Neural cell (in vitro differentiated cells): ENCODE measurements at regions not wholly inside any gene's neighbourhood (a gene's known extent, or its start where the extent isn't known, plus 50 kb on each side); places are given as distances from the start of the nearest gene placed in this dataset.

Experiments used
- EP300 ChIP-seq: fragments of 450-650 bp; conservative IDR thresholded peaks from 2 replicates; pipeline ENCODE4 v1.6.1; 2014; ENCODE audit warnings: antibody characterized with exemption, mild to moderate bottlenecking, moderate library complexity; ENCODE audit not compliant: poor library complexity, severe bottlenecking
- EZH2 ChIP-seq: fragments of 200-600, 300-800 bp; shearing (Covaris generic), sonication (generic); IDR thresholded peaks from 2 replicates; pipeline ENCODE4 v1.6.1; 2014; ENCODE audit warnings: antibody characterized with exemption, low read length, borderline replicate concordance, mild to moderate bottlenecking; ENCODE audit not compliant: insufficient read depth, poor library complexity, severe bottlenecking
- POLR2AphosphoS5 ChIP-seq: IDR thresholded peaks from 2 replicates; pipeline ENCODE4 v1.6.1; 2012
- RAD21 ChIP-seq: fragments of 450-650 bp; conservative IDR thresholded peaks from 2 replicates; pipeline ENCODE4 v1.6.1; 2014; ENCODE audit warnings: antibody characterized with exemption, mild to moderate bottlenecking, moderate library complexity
- REST ChIP-seq: IDR thresholded peaks from 2 replicates; pipeline ENCODE4 v1.6.1; 2012; ENCODE audit warnings: borderline replicate concordance
- TAF1 ChIP-seq: IDR thresholded peaks from 2 replicates; pipeline ENCODE4 v1.6.1; 2012; ENCODE audit warnings: low read depth
- TF ChIP-seq, protein P1 (sequence below): fragments of 450-650 bp; IDR thresholded peaks from 2 replicates; pipeline ENCODE4 v1.5.1; 2014; ENCODE audit warnings: antibody characterized with exemption, mild to moderate bottlenecking, moderate library complexity; ENCODE audit not compliant: poor library complexity, severe bottlenecking

GRCh38 chr2:82043867-82044266 lies 1739.3 kb upstream of the LRRTM1 start:
- TF ChIP-seq, protein P1, sequence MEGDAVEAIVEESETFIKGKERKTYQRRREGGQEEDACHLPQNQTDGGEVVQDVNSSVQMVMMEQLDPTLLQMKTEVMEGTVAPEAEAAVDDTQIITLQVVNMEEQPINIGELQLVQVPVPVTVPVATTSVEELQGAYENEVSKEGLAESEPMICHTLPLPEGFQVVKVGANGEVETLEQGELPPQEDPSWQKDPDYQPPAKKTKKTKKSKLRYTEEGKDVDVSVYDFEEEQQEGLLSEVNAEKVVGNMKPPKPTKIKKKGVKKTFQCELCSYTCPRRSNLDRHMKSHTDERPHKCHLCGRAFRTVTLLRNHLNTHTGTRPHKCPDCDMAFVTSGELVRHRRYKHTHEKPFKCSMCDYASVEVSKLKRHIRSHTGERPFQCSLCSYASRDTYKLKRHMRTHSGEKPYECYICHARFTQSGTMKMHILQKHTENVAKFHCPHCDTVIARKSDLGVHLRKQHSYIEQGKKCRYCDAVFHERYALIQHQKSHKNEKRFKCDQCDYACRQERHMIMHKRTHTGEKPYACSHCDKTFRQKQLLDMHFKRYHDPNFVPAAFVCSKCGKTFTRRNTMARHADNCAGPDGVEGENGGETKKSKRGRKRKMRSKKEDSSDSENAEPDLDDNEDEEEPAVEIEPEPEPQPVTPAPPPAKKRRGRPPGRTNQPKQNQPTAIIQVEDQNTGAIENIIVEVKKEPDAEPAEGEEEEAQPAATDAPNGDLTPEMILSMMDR: no peak
- no peak for TF ChIP-seq EZH2
- no peak for TF ChIP-seq RAD21
- no peak for TF ChIP-seq POLR2AphosphoS5
- TF ChIP-seq REST: no peak
- no peak for TF ChIP-seq EP300
- TF ChIP-seq TAF1: no peak
